IMR-90 (cell line): ENCODE measurements at regions not wholly inside any gene's neighbourhood (a gene's known extent, or its start where the extent isn't known, plus 50 kb on each side); places are given as distances from the start of the nearest gene placed in this dataset.

ENCODE experiments used
- ATAC-seq: fragments of 200-7000 bp; cut with Tn5 transposase; 2 replicates; pipeline ENCODE4 v1.9.1; 2020; ENCODE audit warnings: low read depth, mild to moderate bottlenecking, moderate library complexity
- BruUV-seq: library from RNA; stranded (reverse); fragments of 400-500 nt; replicated peaks from 2 replicates; lab custom pipeline; 2021; lab: Mats Ljungman, UMichigan
- CTCF ChIA-PET: fragments of 300-600 bp; formaldehyde crosslinking; extraction: SDS; loops from one replicate; lab custom pipeline; 2021; ENCODE audit warnings: antibody characterized with exemption; lab: Yijun Ruan, JAX
- POLR2A ChIA-PET: fragments of 300-600 bp; sonication (Branson Sonifier 250); formaldehyde crosslinking; loops from one replicate; lab custom pipeline; 2022; ENCODE audit warnings: antibody characterized with exemption; ENCODE audit not compliant: unreplicated experiment; lab: Charles Lee
- DNase-seq: peaks from one replicate; pipeline ENCODE4 v3.0.0; 2013
- H2AFZ ChIP-seq: replicated peaks from 2 replicates; pipeline ENCODE3; 2013; ENCODE audit warnings: low read length, mild to moderate bottlenecking; ENCODE audit not compliant: poor library complexity
- H2AK5ac ChIP-seq: 2 replicates; pipeline ENCODE4 v1.6.1; 2013; ENCODE audit warnings: low read depth, low read length, inconsistent platforms
- H2AK9ac ChIP-seq: replicated peaks from 2 replicates; pipeline ENCODE3; 2013; ENCODE audit warnings: mild to moderate bottlenecking, low read depth, low read length, moderate library complexity; ENCODE audit not compliant: poor library complexity
- H2BK120ac ChIP-seq: 2 replicates; pipeline ENCODE4 v1.6.1; 2013; ENCODE audit warnings: low read depth, low read length, inconsistent platforms
- H2BK15ac ChIP-seq: 3 replicates; pipeline ENCODE4 v1.6.1; 2013; ENCODE audit warnings: low read depth, low read length, inconsistent platforms
- H2BK20ac ChIP-seq: 2 replicates; pipeline ENCODE4 v1.6.1; 2013; ENCODE audit warnings: low read depth, mild to moderate bottlenecking, inconsistent platforms, low read length, moderate library complexity
- H2BK5ac ChIP-seq: 2 replicates; pipeline ENCODE4 v1.6.1; 2013; ENCODE audit warnings: mild to moderate bottlenecking, low read depth, low read length, inconsistent platforms; ENCODE audit not compliant: poor library complexity, severe bottlenecking
- H3K14ac ChIP-seq: replicated peaks from 2 replicates; pipeline ENCODE4 v1.6.1; 2013; ENCODE audit warnings: low read depth, low read length, inconsistent platforms
- H3K18ac ChIP-seq: 2 replicates; pipeline ENCODE4 v1.6.1; 2013; ENCODE audit warnings: low read depth, low read length, control low read depth
- H3K23ac ChIP-seq: 2 replicates; pipeline ENCODE4 v1.6.1; 2013; ENCODE audit warnings: low read depth, low read length, inconsistent platforms
- H3K27ac ChIP-seq: 2 replicates; pipeline ENCODE4 v1.5.1; 2013; ENCODE audit warnings: mild to moderate bottlenecking, control low read depth, low read length; ENCODE audit not compliant: insufficient read depth
- H3K27me3 ChIP-seq: 2 replicates; pipeline ENCODE4 v1.6.1; 2013; ENCODE audit warnings: low read length; ENCODE audit not compliant: control insufficient read depth, insufficient read depth
- H3K36me3 ChIP-seq: 2 replicates; pipeline ENCODE4 v1.6.1; 2013; ENCODE audit warnings: low read length, mixed read lengths; ENCODE audit not compliant: control insufficient read depth, insufficient read depth
- H3K4ac ChIP-seq: 2 replicates; pipeline ENCODE4 v1.6.1; 2013; ENCODE audit warnings: low read depth, low read length, inconsistent platforms
- H3K4me1 ChIP-seq: 2 replicates; pipeline ENCODE4 v1.6.1; 2013; ENCODE audit warnings: low read length, mixed read lengths; ENCODE audit not compliant: control insufficient read depth, insufficient read depth
- H3K4me2 ChIP-seq: 2 replicates; pipeline ENCODE4 v1.6.1; 2013; ENCODE audit warnings: low read depth, mild to moderate bottlenecking, control low read depth, low read length, moderate library complexity
- H3K4me3 ChIP-seq: 2 replicates; pipeline ENCODE4 v1.5.1; 2013; ENCODE audit warnings: low read depth, mild to moderate bottlenecking, control low read depth, low read length, moderate library complexity; ENCODE audit not compliant: insufficient read depth
- H3K56ac ChIP-seq: 2 replicates; pipeline ENCODE4 v1.6.1; 2013; ENCODE audit warnings: low read length, inconsistent platforms; ENCODE audit not compliant: insufficient read depth; ENCODE audit errors: extremely low read depth
- H3K79me1 ChIP-seq, 2 experiments: 2 replicates each; pipeline ENCODE4 v1.6.1; 2013; ENCODE audit warnings: low read length in 2 of 2, inconsistent platforms in 1 of 2, low read depth in 1 of 2
- H3K9ac ChIP-seq: 2 replicates; pipeline ENCODE4 v1.6.1; 2013; ENCODE audit warnings: low read depth, low read length, control low read depth
- H3K9me1 ChIP-seq: 2 replicates; pipeline ENCODE4 v1.6.1; 2013; ENCODE audit warnings: low read length, inconsistent platforms; ENCODE audit not compliant: insufficient read depth
- H3K9me3 ChIP-seq: 2 replicates; pipeline ENCODE4 v1.6.1; 2013; ENCODE audit warnings: low read length; ENCODE audit not compliant: control insufficient read depth, insufficient read depth
- H4K20me1 ChIP-seq: 2 replicates; pipeline ENCODE4 v1.6.1; 2013; ENCODE audit warnings: low read length, inconsistent platforms; ENCODE audit not compliant: insufficient read depth
- H4K5ac ChIP-seq: 2 replicates; pipeline ENCODE4 v1.6.1; 2013; ENCODE audit warnings: mild to moderate bottlenecking, low read depth, low read length, control low read depth
- H4K8ac ChIP-seq, 2 experiments: 2 replicates each; pipeline ENCODE4 v1.6.1; 2013; ENCODE audit warnings: low read depth in 2 of 2, low read length in 2 of 2, control low read depth in 1 of 2, inconsistent platforms in 1 of 2
- H4K91ac ChIP-seq: 2 replicates; pipeline ENCODE4 v1.6.1; 2013; ENCODE audit warnings: low read depth, low read length, inconsistent platforms; ENCODE audit not compliant: insufficient read depth
- BHLHE40 ChIP-seq: fragments of 150-350 bp; IDR thresholded peaks from 2 replicates; pipeline ENCODE4 v1.6.1; 2016; ENCODE audit warnings: mild to moderate bottlenecking, low read depth, low read length
- MXI1 ChIP-seq: IDR thresholded peaks from 2 replicates; pipeline ENCODE4 v1.6.1; 2012; ENCODE audit warnings: low read depth, mild to moderate bottlenecking, low read length, moderate library complexity, borderline replicate concordance
- RFX5 ChIP-seq: IDR thresholded peaks from 2 replicates; pipeline ENCODE4 v1.8.0; 2012; ENCODE audit warnings: low read depth, mild to moderate bottlenecking, low read length, moderate library complexity
- WGBS, 2 experiments: methylation state at CpG; one replicate each; pipeline versions ENCODE4 v1.1.5 to v1.1.7; 2013; ENCODE audit warnings: missing lambda C conversion rate in 2 of 2; ENCODE audit not compliant: insufficient read length in 1 of 2; ENCODE audit errors: extremely low coverage in 2 of 2; 5-methylcytosine and 5-hydroxymethylcytosine counted together
- dilution Hi-C: fragments of 300-500 bp; cut with HindIII; formaldehyde crosslinking; loops from one replicate; pipeline ENCODE4 v1.14.3; 2018; ENCODE audit warnings: low sequenced_read_pairs; ENCODE audit not compliant: unreplicated experiment
- in situ Hi-C: fragments of 300-500 bp; cut with MboI; formaldehyde crosslinking; loops from 3 replicates; pipeline ENCODE4 v1.14.3; 2019; ENCODE audit warnings: low sequenced_read_pairs, inconsistent platforms, mixed read lengths
- intact Hi-C: fragments of 100-400 bp; cut with micrococcal nuclease; formaldehyde crosslinking; loops from 2 replicates; pipeline ENCODE4 v1.10.0; 2022

DNA sequence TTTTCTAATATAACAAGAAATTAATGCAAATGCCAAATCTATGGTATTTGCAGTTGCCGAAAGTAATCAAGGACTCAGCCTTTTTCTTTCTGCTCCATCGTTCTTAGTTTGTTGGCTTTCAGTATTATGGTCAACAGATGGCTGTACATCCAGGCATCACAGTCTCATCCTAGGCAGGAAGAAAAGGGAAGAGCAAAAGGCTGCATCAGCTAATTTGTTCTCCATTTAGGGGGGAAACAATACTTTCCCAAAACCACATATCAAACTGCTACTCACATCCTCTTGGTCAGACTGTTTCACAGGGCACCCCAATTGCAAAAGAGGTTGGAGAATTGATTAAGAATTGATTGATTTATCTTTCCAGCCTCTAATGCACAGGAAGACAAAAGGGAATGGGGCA, 89.3 kb downstream of the MDH1 start:
- Histone ChIP-seq H3K27me3 (peaks cover 3% of the 10 kb centered on the region), H3K14ac (no peak overlapping the region), H2AK9ac (no peak overlapping the region), H4K8ac (no peak overlapping the region), H3K27ac (no peak overlapping the region), H2BK120ac (no peak overlapping the region), H4K20me1 (no peaks in the 10 kb centered on the region), H3K4ac (no peak overlapping the region), H2AK5ac (no peak overlapping the region), H2BK20ac (no peak overlapping the region), H3K23ac (no peak overlapping the region), H2BK15ac (no peak overlapping the region), H2BK5ac (no peak overlapping the region), H3K4me3 (no peak overlapping the region), H3K18ac (no peak overlapping the region), H4K91ac (no peak overlapping the region), H3K79me1 (no peaks in the 10 kb centered on the region), H2AFZ (no peak overlapping the region), H3K4me1 (no peaks in the 10 kb centered on the region; the same call in 1 of the 2 replicates), H3K56ac (no peak overlapping the region), H3K9me1 (no peaks in the 10 kb centered on the region), H3K4me2 (no peak overlapping the region), H3K9me3 (no peaks in the 10 kb centered on the region), H4K5ac (no peak overlapping the region), H3K36me3 (no peaks in the 10 kb centered on the region), H3K9ac (no peak overlapping the region)
- BruUV-seq, result no TSS peak
- dilution Hi-C loops, result loop anchor here (25.0 kb wide), 1 partner anchor 184 kb away; no protein-coding TSS in a partner anchor
- POLR2A ChIA-PET, result no interaction called here
- ATAC-seq, result no peak
- in situ Hi-C loops, result no loop called here
- no CpG with 5 or more reads among the region's 2 CpGs for WGBS, 2 experiments
- no peak for DNase-seq
- intact Hi-C loops, result no loop called here
- TF ChIP-seq MXI1 (no peak), RFX5 (no peak), BHLHE40 (no peak)
- CTCF ChIA-PET, result no interaction called here
